HUES64 (cell line): ENCODE measurements at regions not wholly inside any gene's neighbourhood (a gene's known extent, or its start where the extent isn't known, plus 50 kb on each side); places are given as distances from the start of the nearest gene placed in this dataset.

Experiments
- H3K27ac ChIP-seq: 2 replicates; pipeline ENCODE4 v1.7.0; 2013; ENCODE audit warnings: low read depth, low read length, inconsistent platforms
- H3K27me3 ChIP-seq: 2 replicates; pipeline ENCODE4 v1.6.1; 2013; ENCODE audit warnings: mild to moderate bottlenecking, low read length; ENCODE audit not compliant: insufficient read depth
- H3K36me3 ChIP-seq: 2 replicates; pipeline ENCODE4 v1.6.1; 2013; ENCODE audit warnings: mild to moderate bottlenecking, low read length; ENCODE audit not compliant: insufficient read depth
- H3K4me1 ChIP-seq: 2 replicates; pipeline ENCODE4 v1.6.1; 2013; ENCODE audit warnings: mild to moderate bottlenecking, low read length, moderate library complexity; ENCODE audit not compliant: insufficient read depth
- H3K4me3 ChIP-seq: 2 replicates; pipeline ENCODE4 v1.5.1; 2013; ENCODE audit warnings: mild to moderate bottlenecking, low read length, moderate library complexity
- H3K9ac ChIP-seq: 2 replicates; pipeline ENCODE4 v1.6.1; 2013; ENCODE audit warnings: mild to moderate bottlenecking, low read depth, low read length
- H3K9me3 ChIP-seq: 2 replicates; pipeline ENCODE4 v1.6.1; 2013; ENCODE audit warnings: low read depth, low read length; ENCODE audit not compliant: insufficient read depth
- WGBS: fragments of 150-250, 120-280 bp; methylation state at CpG from one replicate; pipeline ENCODE4 v1.1.7; 2013; ENCODE audit warnings: missing lambda C conversion rate; 5-methylcytosine and 5-hydroxymethylcytosine counted together

DNA sequence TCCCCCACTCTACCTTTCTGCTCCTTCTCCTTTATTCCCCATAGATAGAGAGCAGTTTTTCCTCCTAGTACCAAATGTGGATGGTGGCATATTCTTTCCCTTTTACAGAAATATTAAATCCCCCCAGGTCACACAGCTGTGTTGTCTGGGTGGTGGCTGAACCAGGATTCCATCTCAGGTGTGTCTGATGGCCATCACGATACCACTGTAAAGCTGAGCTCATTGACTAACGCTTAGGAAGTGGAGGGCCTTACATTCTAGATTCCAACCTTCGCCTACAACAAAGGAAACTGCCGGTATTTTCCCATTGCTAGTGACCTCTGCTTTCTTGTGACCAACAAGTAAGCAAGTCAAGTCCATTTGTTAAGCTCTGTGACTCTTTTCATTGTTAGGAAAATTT, 131.9 kb upstream of the KLF4 start:
- H3K27me3 ChIP-seq = no peaks in the 10 kb centered on the region
- H3K27ac ChIP-seq = no peak overlapping the region
- no peaks in the 10 kb centered on the region for H3K36me3 ChIP-seq
- no peak overlapping the region for H3K9ac ChIP-seq
- H3K9me3 ChIP-seq = no peaks in the 10 kb centered on the region
- no peak overlapping the region for H3K4me3 ChIP-seq
- H3K4me1 ChIP-seq = no peaks in the 10 kb centered on the region
- WGBS = 88% methylated on average over 4 of the region's 4 CpGs

DNA sequence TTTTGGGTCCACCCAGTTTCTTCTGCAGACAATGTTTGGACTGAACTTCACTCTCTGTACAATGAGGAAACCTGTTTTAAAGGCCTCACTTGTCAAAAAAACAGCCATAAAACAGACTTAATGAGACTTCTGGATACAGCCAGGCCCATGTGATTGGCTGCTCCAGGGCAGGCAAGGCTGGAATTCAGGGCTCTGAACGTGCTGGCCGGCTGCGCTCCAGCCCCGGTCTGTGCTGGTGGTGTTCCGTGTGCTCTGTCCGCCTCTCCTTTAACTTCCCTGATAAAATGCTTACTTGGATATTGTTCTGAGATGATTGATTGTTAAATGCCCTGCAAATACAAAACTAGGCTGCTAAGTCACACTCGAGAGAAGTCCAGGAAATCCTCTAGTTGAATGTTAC, 131.2 kb upstream of the KLF4 start:
- no peaks in the 10 kb centered on the region for H3K4me1 ChIP-seq
- 84% methylated on average over 7 of the region's 7 CpGs for WGBS
- H3K4me3 ChIP-seq = no peak overlapping the region
- H3K9me3 ChIP-seq = no peaks in the 10 kb centered on the region
- H3K9ac ChIP-seq = no peak overlapping the region
- H3K27me3 ChIP-seq = no peaks in the 10 kb centered on the region
- H3K27ac ChIP-seq = no peak overlapping the region
- H3K36me3 ChIP-seq = no peaks in the 10 kb centered on the region

DNA sequence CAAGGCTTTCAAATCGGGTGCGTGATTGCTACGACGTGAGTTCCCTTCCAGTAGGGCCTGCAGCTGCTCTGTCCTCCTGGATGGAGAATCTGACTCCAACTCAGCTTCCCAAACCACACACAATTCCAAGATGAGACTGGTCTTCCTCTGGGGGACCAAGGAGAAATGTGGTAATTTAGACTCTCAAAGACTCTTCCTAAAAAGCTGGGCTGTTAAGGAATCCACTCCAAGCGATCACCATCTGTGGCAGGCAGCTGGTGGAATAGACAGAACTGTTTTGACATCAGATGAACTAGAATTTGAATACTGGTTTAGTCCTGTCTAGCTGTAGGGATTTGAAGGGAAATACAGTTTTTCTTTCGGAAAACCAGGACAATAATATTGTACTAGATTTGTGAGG, 130.7 kb upstream of the KLF4 start:
- H3K27me3 ChIP-seq = no peaks in the 10 kb centered on the region
- H3K9ac ChIP-seq = no peak overlapping the region
- no peak overlapping the region for H3K27ac ChIP-seq
- no peaks in the 10 kb centered on the region for H3K4me1 ChIP-seq
- WGBS = 93% methylated on average over 6 of the region's 6 CpGs
- no peaks in the 10 kb centered on the region for H3K9me3 ChIP-seq
- H3K36me3 ChIP-seq = no peaks in the 10 kb centered on the region
- no peak overlapping the region for H3K4me3 ChIP-seq

DNA sequence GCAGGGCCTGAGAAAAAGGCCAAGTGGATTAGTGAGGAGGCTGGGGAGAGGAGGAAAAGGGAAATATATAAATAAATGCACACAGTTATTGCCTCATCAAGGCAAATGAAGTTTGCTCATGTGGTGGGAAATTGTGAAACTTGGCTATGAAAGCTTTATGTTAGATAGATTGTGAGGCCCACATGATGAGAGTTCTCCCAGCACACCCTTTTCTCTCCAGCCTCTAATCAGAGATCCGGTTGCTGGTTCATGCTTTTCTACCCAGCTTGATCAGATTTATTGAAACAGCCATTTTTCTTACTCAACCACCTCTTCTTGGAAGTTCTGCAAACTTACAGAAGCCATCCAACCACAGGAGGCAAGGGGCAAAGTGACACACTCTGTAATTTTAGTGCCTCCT, 125.8 kb upstream of the KLF4 start:
- H3K36me3 ChIP-seq = no peaks in the 10 kb centered on the region
- H3K27me3 ChIP-seq = no peaks in the 10 kb centered on the region
- WGBS = 98% methylated on average over 1 of the region's 1 CpG
- no peaks in the 10 kb centered on the region for H3K9me3 ChIP-seq
- H3K4me3 ChIP-seq = no peak overlapping the region
- no peak overlapping the region for H3K27ac ChIP-seq
- no peak overlapping the region for H3K9ac ChIP-seq
- no peaks in the 10 kb centered on the region for H3K4me1 ChIP-seq

DNA sequence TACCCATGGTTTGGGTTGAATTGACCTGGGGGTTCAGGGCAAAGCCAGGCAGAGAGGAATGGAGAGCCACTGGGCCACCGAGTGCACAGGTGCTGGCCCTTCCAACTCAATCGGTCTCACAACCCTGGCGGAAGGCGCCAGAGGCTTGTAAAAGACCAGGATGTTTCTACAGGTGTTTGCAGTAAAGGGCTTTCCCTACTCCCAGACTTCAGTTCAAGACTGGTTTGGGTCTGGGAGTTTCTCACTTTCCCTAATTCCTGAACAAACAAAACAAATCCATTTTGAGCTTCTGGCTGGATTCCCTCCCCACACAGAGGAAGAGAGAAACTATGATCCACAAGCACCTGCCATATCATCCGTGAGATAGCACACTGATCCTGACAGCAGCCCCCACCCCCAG, 125.2 kb upstream of the KLF4 start:
- 96% methylated on average over 5 of the region's 5 CpGs for WGBS
- no peaks in the 10 kb centered on the region for H3K4me1 ChIP-seq
- no peak overlapping the region for H3K9ac ChIP-seq
- H3K9me3 ChIP-seq = no peaks in the 10 kb centered on the region
- no peaks in the 10 kb centered on the region for H3K27me3 ChIP-seq
- H3K4me3 ChIP-seq = no peak overlapping the region
- no peaks in the 10 kb centered on the region for H3K36me3 ChIP-seq
- no peak overlapping the region for H3K27ac ChIP-seq

DNA sequence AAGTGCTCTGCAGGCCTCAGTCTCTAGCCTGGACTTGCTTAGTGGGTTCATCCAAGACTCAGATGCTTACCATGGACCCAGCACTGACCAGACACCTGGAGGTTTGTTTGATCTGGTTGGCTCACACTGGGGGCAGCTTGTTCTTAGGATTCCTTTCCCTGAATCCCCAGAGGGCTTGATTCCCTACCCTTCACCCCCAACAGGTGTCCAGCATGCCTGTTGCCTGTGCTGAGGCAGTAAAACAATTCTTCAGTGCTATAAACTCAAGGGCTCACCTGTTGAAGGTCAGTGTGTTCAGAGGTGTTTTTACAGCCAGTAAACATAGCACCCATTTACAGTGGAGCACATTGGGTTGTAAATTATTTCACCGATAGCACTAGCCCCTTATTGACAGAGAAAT, 123.8 kb upstream of the KLF4 start:
- Histone ChIP-seq H3K9me3 (no peaks in the 10 kb centered on the region), H3K4me1 (no peaks in the 10 kb centered on the region), H3K27ac (no peak overlapping the region), H3K4me3 (no peak overlapping the region), H3K27me3 (no peaks in the 10 kb centered on the region), H3K9ac (no peak overlapping the region), H3K36me3 (no peaks in the 10 kb centered on the region)
- no CpG with 5 or more reads among the region's 1 CpG for WGBS

DNA sequence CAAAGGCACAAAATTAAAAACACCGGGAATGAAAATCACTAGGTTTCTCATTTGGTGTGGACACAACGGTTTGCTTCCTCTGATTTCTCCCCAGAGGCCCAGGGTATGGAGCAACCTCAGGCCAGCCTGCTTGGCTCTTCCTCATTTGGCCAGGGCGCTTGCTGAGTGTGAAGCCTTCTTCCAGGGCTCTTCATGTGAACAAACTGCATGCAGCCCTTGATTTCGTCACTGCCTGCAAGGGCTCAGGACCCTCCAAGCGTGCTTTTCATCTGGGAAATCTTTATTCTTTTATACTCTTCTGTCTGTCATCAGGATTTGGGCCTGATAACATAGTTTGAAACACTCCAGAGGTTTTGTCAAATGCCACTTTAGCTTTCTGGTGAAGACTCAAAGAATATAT, 122.6 kb upstream of the KLF4 start:
- WGBS = 94% methylated on average over 5 of the region's 5 CpGs
- Histone ChIP-seq H3K9ac (no peak overlapping the region), H3K9me3 (no peaks in the 10 kb centered on the region), H3K4me3 (no peak overlapping the region), H3K36me3 (no peaks in the 10 kb centered on the region), H3K27ac (no peak overlapping the region), H3K27me3 (no peaks in the 10 kb centered on the region), H3K4me1 (no peaks in the 10 kb centered on the region)

DNA sequence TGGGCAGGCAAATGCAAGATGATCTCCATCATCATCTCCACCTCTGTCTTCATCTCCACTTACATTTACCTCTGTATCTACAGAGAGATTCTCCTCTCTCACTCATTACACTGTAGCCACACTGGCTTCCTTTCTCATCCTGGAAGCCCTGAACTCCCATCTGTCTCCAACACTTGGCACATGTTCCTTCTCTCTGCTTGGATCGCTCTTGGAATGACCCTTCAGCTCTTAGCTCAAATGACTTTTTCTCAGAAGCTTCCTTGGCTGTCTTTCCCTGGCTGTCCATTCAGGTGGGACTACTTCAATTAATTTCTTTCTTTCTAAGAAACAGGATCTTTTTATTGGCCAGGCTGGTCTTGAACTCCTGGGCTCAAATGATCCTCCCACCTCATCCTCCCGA, 120.0 kb upstream of the KLF4 start:
- 91% methylated on average over 2 of the region's 2 CpGs for WGBS
- no peaks in the 10 kb centered on the region for H3K36me3 ChIP-seq
- H3K4me1 ChIP-seq = no peaks in the 10 kb centered on the region
- no peak overlapping the region for H3K4me3 ChIP-seq
- no peaks in the 10 kb centered on the region for H3K27me3 ChIP-seq
- H3K27ac ChIP-seq = no peak overlapping the region
- H3K9me3 ChIP-seq = no peaks in the 10 kb centered on the region
- no peak overlapping the region for H3K9ac ChIP-seq

DNA sequence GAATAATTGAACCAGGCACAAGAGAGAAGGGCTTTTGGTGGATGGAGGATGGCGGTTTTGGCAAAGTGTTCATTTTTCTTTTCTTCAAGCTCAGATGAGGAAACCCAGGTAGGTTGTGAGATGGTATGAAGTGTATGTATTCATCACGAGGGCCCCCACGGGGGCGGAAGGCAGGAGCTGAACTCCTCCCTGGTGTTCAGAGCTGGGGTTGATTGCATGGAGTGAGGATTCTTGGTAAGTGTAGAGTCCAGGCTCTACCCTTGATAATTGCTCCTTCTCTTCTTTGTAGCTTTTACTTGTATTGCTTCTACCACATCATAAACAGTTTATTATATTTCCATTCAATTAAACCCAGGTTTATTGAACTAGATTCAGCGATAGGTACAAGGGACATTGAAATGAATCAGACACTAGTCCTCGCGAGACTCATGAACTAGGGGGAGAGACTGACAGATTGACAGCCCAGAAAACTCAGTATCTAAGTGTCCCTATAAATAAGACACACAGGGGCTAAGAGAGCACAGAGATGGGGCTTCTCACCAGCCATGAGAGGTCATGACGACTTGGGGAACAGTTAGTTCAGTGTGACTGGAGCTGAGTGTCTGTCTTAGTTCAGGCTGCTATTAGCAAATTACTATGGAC, 116.7 kb upstream of the KLF4 start:
- Histone ChIP-seq H3K27me3 (no peaks in the 10 kb centered on the region), H3K9ac (no peak overlapping the region), H3K27ac (no peak overlapping the region), H3K9me3 (no peaks in the 10 kb centered on the region), H3K4me1 (no peaks in the 10 kb centered on the region), H3K4me3 (no peak overlapping the region), H3K36me3 (no peaks in the 10 kb centered on the region)
- WGBS = 97% methylated on average over 8 of the region's 8 CpGs

DNA sequence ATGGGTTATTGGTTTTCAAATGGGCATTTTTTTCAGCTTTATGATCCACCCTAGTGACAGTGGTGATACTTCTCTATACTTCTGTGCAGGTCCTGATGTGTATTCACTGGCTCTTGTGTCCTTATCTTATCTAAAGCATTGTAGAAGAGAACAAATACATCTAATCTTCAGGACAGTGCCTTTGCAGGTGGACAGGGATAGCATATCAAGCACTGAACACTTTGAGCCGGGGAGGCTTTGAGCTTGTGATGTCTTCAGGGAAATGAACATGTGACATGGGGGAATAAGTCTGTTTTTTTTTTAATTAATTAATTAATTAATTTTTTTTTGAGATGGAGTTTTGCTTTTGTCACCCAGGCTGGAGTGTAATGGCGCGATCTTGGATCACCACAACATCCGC, 115.5 kb upstream of the KLF4 start:
- Histone ChIP-seq H3K9ac (no peak overlapping the region), H3K4me3 (no peak overlapping the region), H3K27me3 (no peaks in the 10 kb centered on the region), H3K27ac (no peak overlapping the region), H3K9me3 (no peaks in the 10 kb centered on the region), H3K36me3 (no peaks in the 10 kb centered on the region), H3K4me1 (0 out of 2 replicates have a peak, but pooled peaks cover under 1% of the 10 kb centered on the region)
- WGBS = 72% methylated on average over 4 of the region's 4 CpGs

DNA sequence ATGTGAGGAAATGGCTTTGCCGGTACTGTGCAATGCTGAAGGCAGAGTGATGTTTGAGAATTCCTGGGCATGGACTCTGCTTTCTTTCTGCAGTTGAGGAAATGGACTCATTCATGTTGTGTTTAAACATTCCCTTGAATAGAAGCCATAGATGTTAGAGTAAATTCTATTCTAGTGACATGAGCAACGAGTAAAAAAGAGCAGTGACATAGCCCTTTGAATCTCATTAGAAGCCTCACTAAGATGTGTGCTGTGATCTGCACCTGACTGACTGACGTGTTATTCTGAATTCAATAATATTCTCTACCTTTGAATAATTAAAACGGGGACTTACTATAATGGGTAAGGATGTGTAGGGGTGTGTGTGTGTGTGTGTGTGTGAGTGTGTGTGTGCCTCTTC, 113.7 kb upstream of the KLF4 start:
- Histone ChIP-seq H3K4me1 (0 out of 2 replicates have a peak, but pooled peaks cover 3% of the 10 kb centered on the region), H3K9ac (no peak overlapping the region), H3K4me3 (no peak overlapping the region), H3K36me3 (no peaks in the 10 kb centered on the region), H3K27ac (no peak overlapping the region), H3K27me3 (no peaks in the 10 kb centered on the region), H3K9me3 (no peaks in the 10 kb centered on the region)
- 64% methylated on average over 3 of the region's 4 CpGs for WGBS

DNA sequence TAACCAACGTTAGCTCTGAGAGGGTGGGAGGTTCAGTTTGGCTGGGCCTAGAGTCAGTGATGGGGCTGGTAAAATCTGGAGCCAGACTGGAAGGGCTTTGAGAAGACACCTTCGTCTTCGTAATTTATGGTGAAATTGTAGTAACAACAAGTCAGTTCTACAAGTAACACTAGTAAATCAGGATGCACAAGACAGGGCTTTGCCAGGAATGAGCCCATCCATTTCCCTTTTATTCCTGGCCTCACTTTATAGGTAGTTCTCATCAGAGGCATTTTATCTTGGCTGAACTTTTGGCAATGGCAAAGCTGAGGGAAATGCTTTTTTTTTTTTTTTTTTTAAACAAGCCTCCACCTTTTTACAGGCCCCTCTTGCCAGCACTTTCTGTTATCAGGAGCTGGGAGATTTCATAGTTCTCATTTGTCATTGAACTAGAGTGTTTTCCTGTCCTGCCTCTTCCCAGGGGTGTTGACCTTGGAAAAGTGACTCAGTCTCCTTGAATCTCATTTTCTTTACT, 110.5 kb upstream of the KLF4 start:
- H3K9ac ChIP-seq = no peak overlapping the region
- no peaks in the 10 kb centered on the region for H3K36me3 ChIP-seq
- no peaks in the 10 kb centered on the region for H3K27me3 ChIP-seq
- 0 out of 2 replicates have a peak, but pooled peaks cover 3% of the 10 kb centered on the region for H3K4me1 ChIP-seq
- H3K4me3 ChIP-seq = no peak overlapping the region
- no peaks in the 10 kb centered on the region for H3K9me3 ChIP-seq
- H3K27ac ChIP-seq = no peak overlapping the region
- 89% methylated on average over 3 of the region's 3 CpGs for WGBS
